GM18867 (cell line): ENCODE measurements at regions not wholly inside any gene's neighbourhood (a gene's known extent, or its start where the extent isn't known, plus 50 kb on each side); places are given as distances from the start of the nearest gene placed in this dataset.

ENCODE experiments used
- ATAC-seq: cut with Tn5 transposase; IDR thresholded peaks from one replicate; pipeline ENCODE4 v1.9.1; 2021; ENCODE audit warnings: mild to moderate bottlenecking, moderate library complexity; ENCODE audit not compliant: unreplicated experiment

- ATAC-seq: no peak
Observed at GRCh38 chr2:41892476-41892875, 155.3 kb upstream of the PKDCC start.

GRCh38 chr2:41894563-41895333, 153.1 kb upstream of the PKDCC start:
- ATAC-seq: no peak

GRCh38 chr2:41895334-41895664, 152.5 kb upstream of the PKDCC start:
- ATAC-seq: no peak

- peak; percentile 100 for ATAC-seq
Observed at GRCh38 chr2:41896186-41896846, 151.5 kb upstream of the PKDCC start.

- ATAC-seq: no peak
Observed at GRCh38 chr2:41899189-41899588, 148.6 kb upstream of the PKDCC start.

GRCh38 chr2:41900101-41900577, 147.7 kb upstream of the PKDCC start:
- ATAC-seq: no peak

- no peak for ATAC-seq
Observed at GRCh38 chr2:41902897-41903296, 144.9 kb upstream of the PKDCC start.

- ATAC-seq: no peak
Observed at GRCh38 chr2:41903474-41904135, 144.2 kb upstream of the PKDCC start.

GRCh38 chr2:41904459-41904858, 143.4 kb upstream of the PKDCC start:
- no peak for ATAC-seq

GRCh38 chr2:41905597-41906337, 142.1 kb upstream of the PKDCC start:
- ATAC-seq: no peak

GRCh38 chr2:41906338-41906725, 141.5 kb upstream of the PKDCC start:
- no peak for ATAC-seq

GRCh38 chr2:41907141-41907540, 140.7 kb upstream of the PKDCC start:
- no peak for ATAC-seq

- ATAC-seq: no peak
Observed at GRCh38 chr2:41907771-41908207, 140.0 kb upstream of the PKDCC start.

GRCh38 chr2:41908349-41908748, 139.5 kb upstream of the PKDCC start:
- ATAC-seq: no peak

- no peak for ATAC-seq
Observed at GRCh38 chr2:41909584-41909983, 138.2 kb upstream of the PKDCC start.

GRCh38 chr2:41910126-41910525, 137.7 kb upstream of the PKDCC start:
- no peak for ATAC-seq

- no peak for ATAC-seq
Observed at GRCh38 chr2:41911033-41911432, 136.8 kb upstream of the PKDCC start.

GRCh38 chr2:41912337-41912736, 135.5 kb upstream of the PKDCC start:
- no peak for ATAC-seq

- ATAC-seq: no peak
Observed at GRCh38 chr2:41912776-41913175, 135.0 kb upstream of the PKDCC start.

- ATAC-seq: no peak
Observed at GRCh38 chr2:41913311-41913710, 134.5 kb upstream of the PKDCC start.

- no peak for ATAC-seq
Observed at GRCh38 chr2:41913921-41914609, 133.8 kb upstream of the PKDCC start.
